HepG2 (cell line): ENCODE measurements at regions not wholly inside any gene's neighbourhood (a gene's known extent, or its start where the extent isn't known, plus 50 kb on each side); places are given as distances from the start of the nearest gene placed in this dataset.

Source experiments
- ATAC-seq: fragments of 200-7000 bp; cut with Tn5 transposase; 3 replicates; pipeline ENCODE4 v1.9.1; 2020; ENCODE audit warnings: mild to moderate bottlenecking, moderate library complexity
- BruUV-seq: library from RNA; stranded (reverse); fragments of 400-500 nt; replicated peaks from 2 replicates; lab custom pipeline; 2021; lab: Mats Ljungman, UMichigan
- CTCF ChIA-PET: fragments of 300-600 bp; formaldehyde crosslinking; extraction: SDS; loops from one replicate; lab custom pipeline; 2021; ENCODE audit warnings: low total read pairs, inconsistent platforms, low intra/inter-chr PET ratio; lab: Yijun Ruan, JAX
- POLR2A ChIA-PET: fragments of 350-600 bp; sonication (Branson Sonifier 250); formaldehyde crosslinking; loops from one replicate; lab custom pipeline; 2020; ENCODE audit warnings: antibody characterized with exemption, inconsistent platforms; lab: Yijun Ruan, JAX
- DNase-seq: peaks from one replicate; pipeline ENCODE4 v3.0.0-alpha.2; 2015; ENCODE audit warnings: low spot score
- FAIRE-seq: peaks from 3 replicates; lab custom pipeline; 2011; peaks lifted over from hg19 to GRCh38; lab: Jason Lieb, UNC
- H2AFZ ChIP-seq: one replicate; pipeline ENCODE4 v1.6.1; 2011; ENCODE audit warnings: low read length, inconsistent platforms
- H3K27ac ChIP-seq: fragments of 300-600 bp; 3 replicates; pipeline ENCODE4 v1.8.0; 2011; ENCODE audit warnings: mixed run types, mild to moderate bottlenecking, mixed read lengths, low read length, inconsistent platforms; ENCODE audit not compliant: insufficient read depth; ENCODE audit errors: extremely low read length
- H3K27me3 ChIP-seq, 2 experiments: fragments of 200-600 bp in 1 of 2; 2 replicates in 1 of 2; 3 replicates in 1 of 2; pipeline versions ENCODE4 v1.6.0 to v1.8.0; 2011; ENCODE audit warnings: low read length in 2 of 2, mild to moderate bottlenecking in 2 of 2, moderate library complexity in 2 of 2, inconsistent platforms in 1 of 2; ENCODE audit not compliant: insufficient read depth in 2 of 2, control insufficient read depth in 1 of 2
- H3K36me3 ChIP-seq, 2 experiments: fragments of 200-600 bp in 1 of 2; replicated peaks in 1 of 2; 2 replicates in 1 of 2; 3 replicates in 1 of 2; pipeline versions ENCODE4 v1.5.1 to v1.8.0; 2011; ENCODE audit warnings: low read length in 2 of 2, inconsistent platforms in 1 of 2; ENCODE audit not compliant: insufficient read depth in 2 of 2, control insufficient read depth in 1 of 2
- H3K4me1 ChIP-seq: 2 replicates; pipeline ENCODE4 v1.5.1; 2012; ENCODE audit warnings: low read length, inconsistent platforms; ENCODE audit not compliant: insufficient read depth
- H3K4me2 ChIP-seq: 2 replicates; pipeline ENCODE4 v1.6.0; 2011; ENCODE audit warnings: low read depth, low read length, inconsistent platforms
- H3K4me3 ChIP-seq, 3 experiments: fragments of 200-600 bp in 1 of 3; sonication (generic), shearing (Covaris generic) in 1 of 3; replicated peaks in 1 of 3; 2 replicates each; pipeline ENCODE4 v1.5.1; 2011 to 2016; ENCODE audit warnings: low read length in 3 of 3, inconsistent platforms in 2 of 3, low read depth in 2 of 3, mild to moderate bottlenecking in 2 of 3, control low read depth in 1 of 3, mixed read lengths in 1 of 3; ENCODE audit not compliant: insufficient read depth in 1 of 3
- H3K79me2 ChIP-seq: one replicate; pipeline ENCODE4 v1.6.1; 2011; ENCODE audit warnings: low read length, inconsistent platforms; ENCODE audit not compliant: insufficient read depth
- H3K9ac ChIP-seq: 2 replicates; pipeline ENCODE4 v1.6.0; 2011; ENCODE audit warnings: mild to moderate bottlenecking, low read depth, low read length, inconsistent platforms; ENCODE audit not compliant: insufficient read depth
- H3K9me3 ChIP-seq: 2 replicates; pipeline ENCODE4 v1.5.1; 2012; ENCODE audit warnings: mild to moderate bottlenecking, low read length
- H4K20me1 ChIP-seq: 2 replicates; pipeline ENCODE4 v1.6.0; 2011; ENCODE audit warnings: inconsistent platforms, mild to moderate bottlenecking, low read length, moderate library complexity; ENCODE audit not compliant: insufficient read depth
- ATAD3A ChIP-seq: sonication (generic); formaldehyde crosslinking; IDR thresholded peaks from 2 replicates; pipeline ENCODE4 v1.4.0; 2020; ENCODE audit warnings: missing genetic modification reagents
- BRCA1 ChIP-seq: sonication (generic); formaldehyde crosslinking; IDR thresholded peaks from 2 replicates; pipeline ENCODE4 v1.4.0; 2020; ENCODE audit warnings: missing genetic modification reagents
- FIP1L1 ChIP-seq: fragments of 200-400 bp; formaldehyde crosslinking; IDR thresholded peaks from 2 replicates; pipeline ENCODE4 v1.6.1; 2018; ENCODE audit warnings: low read depth, mild to moderate bottlenecking, low read length, moderate library complexity, borderline replicate concordance; ENCODE audit not compliant: insufficient read depth
- HNF4A ChIP-seq: sonication (generic); formaldehyde crosslinking; IDR thresholded peaks from 2 replicates; pipeline ENCODE4 v1.4.0; 2020; ENCODE audit warnings: missing genetic modification reagents
- HOXA5 ChIP-seq: sonication (generic); formaldehyde crosslinking; IDR thresholded peaks from 2 replicates; pipeline ENCODE4 v1.4.0; 2020; ENCODE audit warnings: missing genetic modification reagents
- MAZ ChIP-seq, 2 experiments: sonication (generic) in 1 of 2; formaldehyde crosslinking in 1 of 2; IDR thresholded peaks; 2 replicates each; pipeline versions ENCODE4 v1.5.0 to v1.6.1; 2012 to 2020; ENCODE audit warnings: low read depth in 2 of 2, mild to moderate bottlenecking in 2 of 2, borderline replicate concordance in 1 of 2, improper control_type of control experiment in 1 of 2, low read length in 1 of 2, missing genetic modification reagents in 1 of 2, moderate library complexity in 1 of 2
- MEIS2 ChIP-seq: sonication (generic); formaldehyde crosslinking; IDR thresholded peaks from 2 replicates; pipeline ENCODE4 v1.9.0; 2021; ENCODE audit warnings: mild to moderate bottlenecking, missing genetic modification reagents
- NCOR1 ChIP-seq: fragments of 200-600 bp; sonication (generic); IDR thresholded peaks from 2 replicates; pipeline ENCODE4 v1.7.0; 2017; ENCODE audit warnings: antibody characterized with exemption, low read length, borderline replicate concordance
- SMC3 ChIP-seq: IDR thresholded peaks from 2 replicates; pipeline ENCODE4 v1.6.1; 2011; ENCODE audit warnings: low read length, improper control_type of control experiment
- SP1 ChIP-seq, 2 experiments: fragments of 450-650 bp in 1 of 2; sonication (generic) in 1 of 2; formaldehyde crosslinking in 1 of 2; IDR thresholded peaks; 2 replicates each; pipeline versions ENCODE4 v1.4.0 to v1.6.1; 2016 to 2020; ENCODE audit warnings: missing genetic modification reagents in 1 of 2
- XBP1 ChIP-seq: sonication (generic); formaldehyde crosslinking; IDR thresholded peaks from 2 replicates; pipeline ENCODE4 v1.5.0; 2020; ENCODE audit warnings: missing genetic modification reagents
- ZBTB20 ChIP-seq: sonication (generic); formaldehyde crosslinking; IDR thresholded peaks from 2 replicates; pipeline ENCODE4 v1.8.1; 2023; ENCODE audit warnings: missing genetic modification reagents, low read depth, mild to moderate bottlenecking, borderline replicate concordance
- ZBTB3 ChIP-seq: sonication (generic); formaldehyde crosslinking; IDR thresholded peaks from 2 replicates; pipeline ENCODE4 v1.4.0; 2020; ENCODE audit warnings: low read depth, mild to moderate bottlenecking, moderate library complexity, missing genetic modification reagents, borderline replicate concordance
- ZNF17 ChIP-seq: sonication (generic); formaldehyde crosslinking; IDR thresholded peaks from 2 replicates; pipeline ENCODE4 v1.5.0; 2020; ENCODE audit warnings: mild to moderate bottlenecking, missing genetic modification reagents
- ZNF331 ChIP-seq: sonication (generic); formaldehyde crosslinking; IDR thresholded peaks from 2 replicates; pipeline ENCODE4 v1.4.0; 2020; ENCODE audit warnings: missing genetic modification reagents
- ZNF468 ChIP-seq: sonication (generic); formaldehyde crosslinking; IDR thresholded peaks from 2 replicates; pipeline ENCODE4 v1.8.0; 2022; ENCODE audit warnings: mild to moderate bottlenecking, moderate library complexity, missing genetic modification reagents
- ZNF543 ChIP-seq: sonication (generic); formaldehyde crosslinking; IDR thresholded peaks from 2 replicates; pipeline ENCODE4 v1.4.0; 2020; ENCODE audit warnings: mild to moderate bottlenecking, missing genetic modification reagents
- ZNF556 ChIP-seq: sonication (generic); formaldehyde crosslinking; IDR thresholded peaks from 2 replicates; pipeline ENCODE4 v1.4.0; 2020; ENCODE audit warnings: mild to moderate bottlenecking, missing genetic modification reagents, borderline replicate concordance
- ZNF790 ChIP-seq: sonication (generic); formaldehyde crosslinking; IDR thresholded peaks from 2 replicates; pipeline ENCODE4 v1.8.0; 2022; ENCODE audit warnings: missing genetic modification reagents, mild to moderate bottlenecking, borderline replicate concordance
- WGBS: methylation state at CpG from one replicate; pipeline ENCODE4 v1.1.6; 2017; ENCODE audit warnings: low lambda C conversion rate; 5-methylcytosine and 5-hydroxymethylcytosine counted together
- in situ Hi-C: cut with HindIII; loops from 2 replicates; pipeline ENCODE4 v1.10.0; 2017; ENCODE audit warnings: low pct_unique_long_range_greater_than_20kb; ENCODE audit not compliant: extremely low pct_ligation_motif_present
- intact Hi-C: fragments of 100-400 bp; cut with micrococcal nuclease; formaldehyde crosslinking; loops from one replicate; pipeline ENCODE4 v1.10.0; 2022; ENCODE audit not compliant: unreplicated experiment
- TF ChIP-seq, protein P1 (sequence below): sonication (generic); formaldehyde crosslinking; IDR thresholded peaks from 2 replicates; pipeline ENCODE4 v1.4.0; 2020; ENCODE audit warnings: missing genetic modification reagents, mild to moderate bottlenecking, borderline replicate concordance

DNA sequence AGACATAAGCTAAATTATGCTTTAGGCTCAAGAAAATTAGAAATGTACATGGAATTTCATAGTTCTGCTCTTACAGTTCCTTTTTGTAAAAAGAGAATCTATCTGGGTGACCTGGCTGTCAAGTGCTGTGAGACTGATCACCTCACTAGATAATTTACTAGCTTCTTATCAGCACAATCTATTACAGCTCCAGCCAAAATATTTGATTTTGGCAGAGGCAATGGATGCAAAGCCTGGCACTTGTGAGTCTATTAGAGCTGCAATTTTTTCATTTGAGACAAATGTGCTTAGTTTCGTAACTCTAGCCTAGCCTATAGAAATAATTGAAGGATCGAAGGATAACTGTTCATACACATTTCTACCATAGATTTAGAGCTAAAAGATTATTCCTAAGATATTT lies 927.5 kb downstream of the SLC6A15 start:
- no peaks in the 10 kb centered on the region for H3K9me3 ChIP-seq
- no peaks in the 10 kb centered on the region for H3K27me3 ChIP-seq
- H2AFZ ChIP-seq = no peak overlapping the region
- ChIA-PET POLR2A (no interaction called here), CTCF (no interaction called here)
- WGBS = 27% methylated on average over 2 of the region's 2 CpGs
- FAIRE-seq = no peak
- no peaks in the 10 kb centered on the region for H3K79me2 ChIP-seq
- H3K4me3 ChIP-seq = no peak overlapping the region
- BruUV-seq = no TSS peak
- no peaks in the 10 kb centered on the region for H3K36me3 ChIP-seq
- no peak overlapping the region for H3K4me2 ChIP-seq
- in situ Hi-C loops = no loop called here
- no peak overlapping the region for H3K9ac ChIP-seq
- TF ChIP-seq ZBTB3 (CRISPR knock-in tag) (no peak), HNF4A (CRISPR knock-in tag) (no peak), SP1 (IDR thresholded peaks at IDR 0.05) (no peak), SP1 (CRISPR knock-in tag; IDR thresholded peaks at IDR 0.05) (no peak), ZNF17 (CRISPR knock-in tag) (no peak), ZNF468 (no peak), ATAD3A (CRISPR knock-in tag) (no peak), SMC3 (no peak), ZNF790 (CRISPR knock-in tag) (no peak), BRCA1 (no peak), FIP1L1 (no peak)
- no peaks in the 10 kb centered on the region for H4K20me1 ChIP-seq
- DNase-seq = no peak
- intact Hi-C loops = no loop called here
- H3K27ac ChIP-seq = no peak overlapping the region
- ATAC-seq = no peak
- no peaks in the 10 kb centered on the region for H3K4me1 ChIP-seq

DNA sequence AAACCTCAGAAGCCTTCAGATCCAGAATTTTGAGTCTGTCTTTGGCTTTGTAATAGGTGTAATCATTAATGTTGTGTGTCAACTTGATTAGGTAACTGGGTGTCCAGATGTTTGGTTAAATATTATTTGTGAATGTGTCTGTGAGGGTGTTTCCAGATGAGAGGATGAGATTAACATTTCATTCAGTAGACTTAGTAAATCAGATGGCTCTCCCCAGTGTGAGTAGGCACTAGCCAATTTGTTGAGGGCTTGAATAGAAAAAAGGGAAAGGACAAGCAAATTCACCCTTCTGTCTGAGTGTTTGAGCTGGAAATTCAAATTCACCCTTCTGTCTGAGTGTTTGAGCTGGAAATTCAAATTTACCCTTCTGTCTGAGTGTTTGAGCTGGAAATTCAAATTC lies 932.2 kb downstream of the SLC6A15 start:
- FAIRE-seq = no peak
- no peaks in the 10 kb centered on the region for H4K20me1 ChIP-seq
- no peak overlapping the region for H3K27ac ChIP-seq
- H3K9me3 ChIP-seq = no peaks in the 10 kb centered on the region
- H3K4me2 ChIP-seq = no peak overlapping the region
- no peak overlapping the region for H3K9ac ChIP-seq
- in situ Hi-C loops = no loop called here
- no peak for ATAC-seq
- no peaks in the 10 kb centered on the region for H3K27me3 ChIP-seq
- H3K4me3 ChIP-seq = no peak overlapping the region
- ChIA-PET POLR2A (no interaction called here), CTCF (no interaction called here)
- no peak overlapping the region for H2AFZ ChIP-seq
- H3K36me3 ChIP-seq = no peaks in the 10 kb centered on the region
- no peaks in the 10 kb centered on the region for H3K4me1 ChIP-seq
- no peaks in the 10 kb centered on the region for H3K79me2 ChIP-seq
- no TSS peak for BruUV-seq
- intact Hi-C loops = no loop called here
- no peak for DNase-seq
- TF ChIP-seq ZNF556 = no peak
- no peak for TF ChIP-seq ZNF331
- TF ChIP-seq MEIS2 (CRISPR knock-in tag) = no peak
- TF ChIP-seq ZNF543 = no peak
- TF ChIP-seq, protein P1, sequence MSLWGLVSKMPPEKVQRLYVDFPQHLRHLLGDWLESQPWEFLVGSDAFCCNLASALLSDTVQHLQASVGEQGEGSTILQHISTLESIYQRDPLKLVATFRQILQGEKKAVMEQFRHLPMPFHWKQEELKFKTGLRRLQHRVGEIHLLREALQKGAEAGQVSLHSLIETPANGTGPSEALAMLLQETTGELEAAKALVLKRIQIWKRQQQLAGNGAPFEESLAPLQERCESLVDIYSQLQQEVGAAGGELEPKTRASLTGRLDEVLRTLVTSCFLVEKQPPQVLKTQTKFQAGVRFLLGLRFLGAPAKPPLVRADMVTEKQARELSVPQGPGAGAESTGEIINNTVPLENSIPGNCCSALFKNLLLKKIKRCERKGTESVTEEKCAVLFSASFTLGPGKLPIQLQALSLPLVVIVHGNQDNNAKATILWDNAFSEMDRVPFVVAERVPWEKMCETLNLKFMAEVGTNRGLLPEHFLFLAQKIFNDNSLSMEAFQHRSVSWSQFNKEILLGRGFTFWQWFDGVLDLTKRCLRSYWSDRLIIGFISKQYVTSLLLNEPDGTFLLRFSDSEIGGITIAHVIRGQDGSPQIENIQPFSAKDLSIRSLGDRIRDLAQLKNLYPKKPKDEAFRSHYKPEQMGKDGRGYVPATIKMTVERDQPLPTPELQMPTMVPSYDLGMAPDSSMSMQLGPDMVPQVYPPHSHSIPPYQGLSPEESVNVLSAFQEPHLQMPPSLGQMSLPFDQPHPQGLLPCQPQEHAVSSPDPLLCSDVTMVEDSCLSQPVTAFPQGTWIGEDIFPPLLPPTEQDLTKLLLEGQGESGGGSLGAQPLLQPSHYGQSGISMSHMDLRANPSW (CRISPR knock-in tag) = no peak
- TF ChIP-seq HOXA5 = no peak
- no peak for TF ChIP-seq MAZ (IDR thresholded peaks at IDR 0.05; ENCODE audit: borderline replicate concordance, low read depth, low read length)
- no peak for TF ChIP-seq MAZ (CRISPR knock-in tag; IDR thresholded peaks at IDR 0.05; ENCODE audit: low read depth)
- TF ChIP-seq XBP1 (CRISPR knock-in tag) = no peak
- no peak for TF ChIP-seq ZBTB20 (CRISPR knock-in tag)
- TF ChIP-seq NCOR1 = no peak
